GM19035 (cell line): ENCODE measurements at regions not wholly inside any gene's neighbourhood (a gene's known extent, or its start where the extent isn't known, plus 50 kb on each side); places are given as distances from the start of the nearest gene placed in this dataset.
"Not testable (repeated sequence)": the region's sequence is repeated elsewhere in the genome, so short reads cannot be mapped to it uniquely, and the experiment has no call there.

ENCODE experiments used
- ATAC-seq: cut with Tn5 transposase; IDR thresholded peaks from one replicate; pipeline ENCODE4 v1.9.1; 2021; ENCODE audit not compliant: unreplicated experiment

DNA sequence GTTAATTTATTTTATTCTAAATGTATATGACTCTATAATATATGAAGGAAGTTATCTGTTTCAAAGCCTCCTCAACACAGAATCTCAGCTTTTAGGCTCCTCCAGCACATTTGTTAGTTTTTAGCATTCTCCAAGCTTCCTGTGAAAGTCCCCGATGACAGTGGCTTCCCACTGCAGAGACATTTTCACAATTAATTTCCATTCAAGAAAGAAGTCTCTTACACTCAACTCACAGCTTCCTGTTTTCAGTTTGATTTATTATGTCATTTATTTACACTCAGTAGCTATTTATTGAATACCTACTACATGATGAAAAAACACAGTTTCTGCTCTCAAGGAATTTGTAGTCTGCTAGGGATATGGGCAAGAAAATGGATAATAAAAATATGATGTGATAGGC, 2228.2 kb upstream of the WWC1 start:
- no peak for ATAC-seq

DNA sequence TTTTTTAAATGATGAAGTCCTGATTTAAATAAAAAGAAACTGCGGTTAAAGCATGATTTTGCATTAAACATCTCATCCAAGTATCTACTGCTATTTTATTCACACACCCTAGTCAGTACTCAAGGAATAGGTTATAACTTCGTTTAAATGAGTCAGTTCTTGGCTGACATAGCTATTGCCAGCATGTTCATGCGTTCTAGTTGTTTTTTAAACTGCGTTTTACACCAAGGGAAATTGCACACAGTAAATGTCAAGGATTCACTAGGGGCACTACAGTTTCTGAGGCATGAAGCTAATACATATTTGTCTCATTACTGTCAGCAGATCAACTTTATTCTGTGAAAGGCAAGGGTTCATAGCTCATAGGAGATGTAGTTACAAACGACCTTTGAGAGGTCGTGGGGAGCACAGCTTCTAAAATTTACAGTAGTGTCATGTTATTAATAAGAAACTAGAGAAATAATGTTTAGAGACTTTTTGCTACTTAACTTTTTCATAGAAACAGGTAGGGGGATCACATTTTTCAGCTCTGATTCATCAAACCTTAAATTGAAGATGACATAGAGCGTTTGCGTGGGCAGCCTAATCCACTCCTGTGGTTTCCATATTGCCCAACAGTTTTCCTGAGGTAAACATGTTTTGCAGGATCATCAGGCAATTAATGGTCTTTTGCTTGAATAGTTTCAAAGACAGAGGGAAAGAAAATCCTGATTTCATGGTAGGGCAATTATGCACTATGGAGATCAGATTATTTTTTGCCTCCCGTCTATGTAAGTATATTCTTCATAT, 2222.7 kb upstream of the WWC1 start:
- ATAC-seq, result no peak

GRCh38 chr5:166073901-166074581, 2217.4 kb upstream of the WWC1 start:
- ATAC-seq, result no peak

DNA sequence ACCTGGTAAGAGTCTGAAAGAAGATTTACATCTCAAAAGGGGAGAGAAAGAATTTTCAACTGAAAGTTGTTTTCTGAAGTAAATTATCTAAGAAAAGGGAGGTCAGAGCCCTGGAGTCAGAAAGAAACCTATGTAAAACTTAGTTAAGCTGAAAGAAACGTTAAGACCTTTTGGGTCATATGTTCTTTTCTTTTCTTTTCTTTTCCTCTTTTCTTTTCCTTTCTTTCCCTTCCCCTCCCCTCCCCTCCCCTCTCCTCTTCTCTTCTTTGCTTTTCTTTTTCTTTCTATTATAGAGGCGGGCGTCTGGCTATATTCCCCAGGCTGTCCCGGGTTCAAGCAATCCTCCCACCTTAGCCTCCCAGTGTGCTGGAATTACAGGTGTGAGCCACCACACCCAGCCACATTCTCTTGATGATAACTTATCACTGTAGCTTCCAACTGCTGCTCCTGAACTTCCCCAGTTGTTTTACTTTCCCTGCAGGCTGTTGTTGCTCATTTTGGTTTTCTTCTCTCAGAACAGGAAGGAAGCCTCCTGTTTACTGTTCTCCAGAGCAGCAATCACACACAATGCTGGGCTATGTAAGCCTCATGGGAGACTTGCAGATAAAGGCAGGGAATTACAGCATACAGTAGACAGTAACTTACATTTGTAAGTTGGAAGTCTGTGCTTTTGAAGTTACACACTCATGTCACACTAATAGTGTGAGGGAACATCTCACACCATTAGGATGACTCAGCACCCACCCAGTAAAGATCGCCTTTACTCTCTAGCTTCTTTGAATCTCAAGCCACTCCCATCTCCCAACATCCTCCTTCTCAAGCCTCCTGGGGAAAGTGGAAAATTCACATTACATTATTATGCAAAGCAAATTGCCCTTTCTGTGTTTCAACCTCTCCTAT, 2216.6 kb upstream of the WWC1 start:
- no peak for ATAC-seq

- no peak for ATAC-seq
These were observed 2208.1 kb upstream of the WWC1 start for GRCh38 chr5:166083183-166083959.

- no peak for ATAC-seq
These were observed 2204.9 kb upstream of the WWC1 start for GRCh38 chr5:166086568-166086967.

DNA sequence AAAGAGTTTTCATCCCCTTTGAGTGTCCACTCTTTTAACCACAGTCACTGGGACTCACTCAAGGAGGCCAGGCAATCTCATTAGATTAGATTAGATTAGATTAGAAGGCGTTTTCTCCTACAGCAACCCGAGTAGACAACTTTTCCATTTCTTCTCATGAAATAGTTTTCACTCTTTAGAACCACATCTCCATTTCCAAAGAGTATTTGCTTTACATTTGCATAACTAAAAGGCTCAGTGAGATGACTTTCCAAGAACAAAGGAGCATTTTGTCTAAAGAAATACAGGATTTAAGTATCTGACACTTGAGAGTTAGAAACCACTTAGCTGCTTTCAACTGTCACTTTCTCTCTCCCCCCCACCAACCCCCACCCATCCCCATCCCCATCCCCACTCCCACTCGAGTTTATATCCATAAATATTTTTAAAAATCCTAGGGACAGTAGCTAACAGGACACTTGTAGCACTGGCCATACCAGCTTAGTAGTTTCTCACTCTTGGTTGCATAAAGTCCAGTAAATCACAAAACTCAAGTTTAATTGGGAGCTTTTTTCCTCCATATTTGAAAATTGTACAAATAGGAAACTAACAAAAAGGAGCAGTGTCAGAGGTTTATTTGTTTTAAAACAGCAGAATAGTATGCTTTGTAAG, 2202.9 kb upstream of the WWC1 start:
- ATAC-seq, result no peak

- no peak for ATAC-seq
These were observed 2199.5 kb upstream of the WWC1 start for GRCh38 chr5:166091931-166092330.

GRCh38 chr5:166093312-166093711, 2198.1 kb upstream of the WWC1 start:
- no peak for ATAC-seq

GRCh38 chr5:166102947-166103346, 2188.5 kb upstream of the WWC1 start:
- no peak for ATAC-seq

- no peak for ATAC-seq
These were observed 2180.4 kb upstream of the WWC1 start for GRCh38 chr5:166111021-166111420.

DNA sequence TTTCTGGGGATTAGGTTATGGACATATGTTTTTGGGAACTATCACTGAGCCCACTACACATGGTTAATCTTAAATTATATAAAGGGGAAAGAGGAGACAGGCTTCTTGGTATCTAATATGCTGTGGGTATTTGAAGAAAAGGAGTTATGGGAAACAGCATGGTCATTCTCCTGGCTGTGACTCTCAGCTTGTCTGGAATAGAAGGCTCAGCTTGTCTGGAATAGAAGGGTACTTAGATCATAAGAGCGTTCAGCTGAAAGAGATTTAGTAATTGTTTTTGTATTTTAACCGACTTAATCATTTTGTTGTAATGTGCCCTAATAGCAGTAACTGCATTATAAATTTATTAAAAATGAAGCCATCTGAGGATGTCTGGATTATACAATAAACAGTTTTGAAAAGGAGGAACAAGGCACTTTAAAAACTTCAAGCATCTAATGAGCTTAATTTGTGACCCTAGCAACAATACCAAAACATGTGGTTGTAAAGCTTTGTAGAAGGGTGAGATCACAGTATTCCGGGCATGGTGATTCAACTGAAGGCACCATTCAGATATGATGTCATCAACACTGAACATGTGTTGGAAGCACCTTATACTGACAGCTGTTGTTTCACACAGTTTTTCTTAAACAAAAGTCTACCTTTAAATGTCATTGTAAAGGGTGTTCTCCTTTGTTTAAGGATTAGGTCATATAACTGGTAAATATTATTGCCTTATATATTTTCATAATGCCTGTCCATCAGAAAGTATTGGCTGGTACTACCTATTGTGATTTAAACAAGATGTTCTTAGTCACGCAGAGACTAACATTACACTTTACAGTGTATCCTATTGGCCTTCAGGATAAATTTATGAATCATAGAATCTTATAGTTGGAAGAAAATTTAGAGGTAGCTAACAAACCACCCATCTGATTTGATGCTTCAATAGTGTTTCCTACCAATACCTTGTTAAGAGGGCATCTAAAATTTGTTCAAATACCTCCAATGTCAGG, 2174.1 kb upstream of the WWC1 start:
- no peak for ATAC-seq

DNA sequence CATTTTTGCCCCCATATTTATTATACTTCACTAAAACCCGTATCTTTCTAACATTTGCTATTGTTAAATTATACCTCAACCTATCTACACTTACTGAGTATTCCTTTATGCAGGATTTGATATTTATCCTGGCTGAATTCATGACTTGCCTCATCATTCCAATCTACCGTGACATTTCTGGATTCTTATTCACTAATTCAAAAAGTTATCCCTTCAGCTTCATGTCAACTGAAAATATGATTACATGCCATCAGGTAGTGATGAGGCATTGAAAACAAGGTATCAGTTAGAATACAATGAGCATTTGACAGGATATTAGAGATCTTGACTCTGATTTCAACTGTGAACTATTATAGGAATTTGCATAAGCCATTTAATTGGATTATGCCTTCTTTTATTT, 2171.9 kb upstream of the WWC1 start:
- ATAC-seq, result no peak

DNA sequence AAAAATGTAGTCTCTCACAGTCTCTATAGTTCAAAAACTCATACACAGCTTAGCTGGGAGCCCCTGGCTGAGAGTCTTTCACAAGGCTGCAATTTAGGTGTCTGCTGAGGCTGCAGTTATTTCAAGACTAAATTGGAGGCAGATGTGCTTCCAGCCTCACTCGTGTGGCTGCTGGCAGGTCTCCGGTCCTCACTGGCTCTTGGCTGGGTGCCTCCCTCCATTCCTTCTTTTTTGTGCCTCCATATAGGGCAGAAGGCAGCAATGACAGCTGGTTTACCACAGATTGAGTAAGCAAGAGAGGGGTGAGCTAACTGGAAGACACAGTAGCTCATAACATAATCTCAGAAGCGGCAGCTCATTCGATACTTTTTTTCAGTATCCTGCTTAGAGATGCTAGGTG, 2167.7 kb upstream of the WWC1 start:
- no peak for ATAC-seq

DNA sequence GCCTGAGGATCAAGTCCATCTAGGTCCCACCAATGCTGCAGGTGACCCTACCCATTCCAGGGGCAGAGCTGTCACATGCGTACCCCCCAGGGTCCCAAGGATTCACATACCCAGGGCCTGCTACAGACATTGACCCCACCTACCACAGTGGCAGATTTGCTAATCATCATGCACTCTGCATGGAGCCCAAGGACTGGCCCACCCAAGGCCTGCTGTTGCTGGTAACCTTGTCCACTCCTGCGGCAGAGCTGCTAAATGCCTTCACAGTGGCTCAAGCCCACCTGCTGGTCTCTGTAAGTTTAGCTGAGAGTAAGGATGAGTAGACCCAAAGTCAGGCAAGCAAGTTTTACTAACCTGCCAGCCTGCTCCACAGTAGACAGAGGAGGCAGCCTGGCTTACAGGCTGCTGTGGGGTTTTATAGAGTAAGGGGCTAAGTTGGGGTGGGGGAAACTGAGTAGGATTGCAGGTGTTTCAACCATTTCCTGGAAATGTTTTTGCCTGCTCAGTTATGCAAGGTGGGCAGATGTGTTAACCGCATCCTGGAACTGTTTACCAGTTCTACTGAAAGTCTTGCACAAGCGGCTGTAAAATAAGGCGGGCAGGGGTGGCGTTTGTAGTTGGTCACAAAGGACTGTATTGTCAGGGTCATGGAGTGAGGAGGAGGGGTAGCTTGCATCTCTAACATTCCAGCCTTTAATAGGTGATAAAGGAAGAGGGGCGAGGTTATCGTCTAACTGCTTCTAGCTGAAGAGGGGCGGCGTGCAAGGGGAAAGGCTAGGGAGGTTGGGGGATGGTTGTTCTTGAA, 2163.5 kb upstream of the WWC1 start:
- no peak for ATAC-seq

DNA sequence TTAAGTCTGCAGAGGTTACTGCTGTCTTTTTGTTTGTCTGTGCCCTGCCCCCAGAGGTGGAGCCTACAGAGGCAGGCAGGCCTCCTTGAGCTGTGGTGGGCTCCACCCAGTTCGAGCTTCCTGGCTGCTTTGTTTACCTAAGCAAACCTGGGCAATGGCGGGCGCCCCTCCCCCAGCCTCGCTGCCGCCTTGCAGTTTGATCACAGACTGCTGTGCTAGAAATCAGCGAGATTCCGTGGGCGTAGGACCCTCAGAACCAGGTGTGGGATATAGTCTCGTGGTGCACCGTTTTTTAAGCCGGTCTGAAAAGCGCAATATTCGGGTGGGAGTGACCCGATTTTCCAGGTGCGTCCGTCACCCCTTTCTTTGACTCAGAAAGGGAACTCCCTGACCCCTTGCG, 2146.3 kb upstream of the WWC1 start:
- ATAC-seq, result not testable (repeated sequence)

- no peak for ATAC-seq
These were observed 2127.3 kb upstream of the WWC1 start for GRCh38 chr5:166163996-166164610.

DNA sequence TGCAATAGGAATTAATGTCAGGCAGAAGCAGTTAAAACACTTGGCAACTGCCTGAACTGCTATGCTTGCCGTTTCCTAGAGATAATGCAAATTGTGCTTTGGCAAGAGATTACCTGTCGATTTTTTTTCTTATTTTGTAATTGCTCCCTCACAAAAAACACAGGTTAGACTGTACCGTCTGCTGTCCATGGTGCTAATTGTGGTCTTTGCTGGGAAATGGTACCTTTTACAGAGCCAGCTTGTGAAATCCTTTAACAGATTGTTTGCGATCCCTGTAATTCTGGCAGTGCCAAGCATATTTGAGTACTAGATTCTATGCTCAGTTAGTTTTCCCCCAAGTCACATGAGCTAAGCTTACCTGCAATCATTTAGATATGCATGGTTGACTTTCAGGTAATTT, 2125.8 kb upstream of the WWC1 start:
- no peak for ATAC-seq
